ENCODE measurements at regions not wholly inside any gene's neighbourhood (a gene's known extent, or its start where the extent isn't known, plus 50 kb on each side); places are given as distances from the start of the nearest gene placed in this dataset.

GRCh38 chr5:100424787-100425186 lies 110.4 kb upstream of the FAM174A start:
- Histone ChIP-seq H3K27me3 (replicated peaks; ENCODE audit: control insufficient read depth, insufficient read depth, low read length) (no peaks in the 10 kb centered on the region), H3K4me3 (ENCODE audit: low read depth, low read length) (no peak overlapping the region), H3K36me3 (ENCODE audit: control insufficient read depth, insufficient read depth, low read length) (no peaks in the 10 kb centered on the region), H3K9me3 (peaks cover 10% of the 10 kb centered on the region), H3K4me1 (no peaks in the 10 kb centered on the region)
- no peak for DNase-seq
- H3K27me3 Mint-ChIP-seq (ENCODE audit: insufficient read depth, unreplicated experiment): no peaks in the 10 kb centered on the region
- H3K36me3 Mint-ChIP-seq (ENCODE audit: insufficient read depth, unreplicated experiment): no peaks in the 10 kb centered on the region
- ChIA-PET CTCF (no interaction called here), POLR2A (no interaction called here)
- no peaks in the 10 kb centered on the region for H3K4me1 Mint-ChIP-seq (ENCODE audit: low read depth, unreplicated experiment)
- no peak overlapping the region for H3K27ac Mint-ChIP-seq (ENCODE audit: unreplicated experiment)
- BruUV-seq (replicated peaks): no TSS peak
- H3K4me3 Mint-ChIP-seq (ENCODE audit: unreplicated experiment): no peak overlapping the region
- TF ChIP-seq CTCF (IDR thresholded peaks at IDR 0.05; ENCODE audit: insufficient read depth in 1 of 2, low read depth in 1 of 2, low read length in 1 of 2, severe bottlenecking in 1 of 2, unreplicated experiment in 1 of 2): no peak
- peaks cover 11% of the 10 kb centered on the region for H3K9me3 Mint-ChIP-seq (ENCODE audit: unreplicated experiment)
- intact Hi-C loops (cut with micrococcal nuclease; ENCODE audit: unreplicated experiment): no loop called here

- H3K9me3 Mint-ChIP-seq (ENCODE audit: unreplicated experiment): peaks cover 11% of the 10 kb centered on the region
- H3K4me1 ChIP-seq: no peaks in the 10 kb centered on the region
- intact Hi-C loops (cut with micrococcal nuclease; ENCODE audit: unreplicated experiment): no loop called here
- H3K4me1 Mint-ChIP-seq (ENCODE audit: low read depth, unreplicated experiment): no peaks in the 10 kb centered on the region
- H3K9me3 ChIP-seq: peaks cover 10% of the 10 kb centered on the region
- no peak overlapping the region for H3K4me3 ChIP-seq (ENCODE audit: low read depth, low read length)
- no peaks in the 10 kb centered on the region for H3K27me3 ChIP-seq (replicated peaks; ENCODE audit: control insufficient read depth, insufficient read depth, low read length)
- DNase-seq: no peak
- no peak for TF ChIP-seq CTCF (IDR thresholded peaks at IDR 0.05; ENCODE audit: insufficient read depth in 1 of 2, low read depth in 1 of 2, low read length in 1 of 2, severe bottlenecking in 1 of 2, unreplicated experiment in 1 of 2)
- POLR2A ChIA-PET: no interaction called here
- H3K36me3 ChIP-seq (ENCODE audit: control insufficient read depth, insufficient read depth, low read length): no peaks in the 10 kb centered on the region
- CTCF ChIA-PET: no interaction called here
- H3K4me3 Mint-ChIP-seq (ENCODE audit: unreplicated experiment): no peak overlapping the region
- no TSS peak for BruUV-seq (replicated peaks)
- H3K27ac Mint-ChIP-seq (ENCODE audit: unreplicated experiment): no peak overlapping the region
- H3K27me3 Mint-ChIP-seq (ENCODE audit: insufficient read depth, unreplicated experiment): no peaks in the 10 kb centered on the region
- no peaks in the 10 kb centered on the region for H3K36me3 Mint-ChIP-seq (ENCODE audit: insufficient read depth, unreplicated experiment)
These were observed 111.2 kb upstream of the FAM174A start for GRCh38 chr5:100424017-100424416.

GRCh38 chr5:100423330-100423729 lies 111.8 kb upstream of the FAM174A start:
- Histone ChIP-seq H3K4me3 (ENCODE audit: low read depth, low read length) (no peak overlapping the region), H3K4me1 (no peaks in the 10 kb centered on the region), H3K36me3 (ENCODE audit: control insufficient read depth, insufficient read depth, low read length) (no peaks in the 10 kb centered on the region), H3K27me3 (replicated peaks; ENCODE audit: control insufficient read depth, insufficient read depth, low read length) (no peaks in the 10 kb centered on the region), H3K9me3 (peaks cover 10% of the 10 kb centered on the region)
- no peaks in the 10 kb centered on the region for H3K36me3 Mint-ChIP-seq (ENCODE audit: insufficient read depth, unreplicated experiment)
- ChIA-PET POLR2A (no interaction called here), CTCF (no interaction called here)
- no peak for TF ChIP-seq CTCF (IDR thresholded peaks at IDR 0.05; ENCODE audit: insufficient read depth in 1 of 2, low read depth in 1 of 2, low read length in 1 of 2, severe bottlenecking in 1 of 2, unreplicated experiment in 1 of 2)
- no peaks in the 10 kb centered on the region for H3K4me1 Mint-ChIP-seq (ENCODE audit: low read depth, unreplicated experiment)
- no peak for DNase-seq
- no TSS peak for BruUV-seq (replicated peaks)
- H3K27ac Mint-ChIP-seq (ENCODE audit: unreplicated experiment): no peak overlapping the region
- H3K4me3 Mint-ChIP-seq (ENCODE audit: unreplicated experiment): no peak overlapping the region
- H3K27me3 Mint-ChIP-seq (ENCODE audit: insufficient read depth, unreplicated experiment): no peaks in the 10 kb centered on the region
- intact Hi-C loops (cut with micrococcal nuclease; ENCODE audit: unreplicated experiment): no loop called here
- H3K9me3 Mint-ChIP-seq (ENCODE audit: unreplicated experiment): peaks cover 11% of the 10 kb centered on the region
